GM23248 (cell line): ENCODE measurements at regions not wholly inside any gene's neighbourhood (a gene's known extent, or its start where the extent isn't known, plus 50 kb on each side); places are given as distances from the start of the nearest gene placed in this dataset.

ENCODE experiments used
- DNase-seq: peaks from one replicate; pipeline ENCODE4 v3.0.0-alpha.2; 2015
- H2AFZ ChIP-seq: fragments of 200-600 bp; sonication (generic); 2 replicates; pipeline ENCODE4 v1.6.1; 2016; ENCODE audit warnings: antibody characterized with exemption
- H3F3A ChIP-seq: fragments of 200-600 bp; sonication (generic); 2 replicates; pipeline ENCODE4 v1.6.1; 2016; ENCODE audit warnings: mild to moderate bottlenecking, antibody characterized with exemption, mixed run types; ENCODE audit not compliant: insufficient read depth
- H3K27ac ChIP-seq: fragments of 200-600 bp; sonication (generic); 2 replicates; pipeline ENCODE4 v1.5.1; 2016; ENCODE audit warnings: mild to moderate bottlenecking
- H3K27me3 ChIP-seq: fragments of 200-600 bp; sonication (generic); replicated peaks from 2 replicates; pipeline ENCODE4 v1.6.1; 2016; ENCODE audit warnings: mild to moderate bottlenecking; ENCODE audit not compliant: insufficient read depth
- H3K36me3 ChIP-seq: fragments of 200-600 bp; sonication (generic); 2 replicates; pipeline ENCODE4 v1.6.1; 2016; ENCODE audit warnings: low read depth, mild to moderate bottlenecking
- H3K4me1 ChIP-seq: fragments of 200-600 bp; sonication (generic); 2 replicates; pipeline ENCODE4 v1.6.1; 2016; ENCODE audit warnings: mild to moderate bottlenecking; ENCODE audit not compliant: insufficient read depth
- H3K4me2 ChIP-seq: fragments of 200-600 bp; sonication (generic); one replicate; pipeline ENCODE4 v1.6.1; 2016; ENCODE audit warnings: mild to moderate bottlenecking; ENCODE audit not compliant: unreplicated experiment
- H3K4me3 ChIP-seq: fragments of 200-600 bp; sonication (generic); 2 replicates; pipeline ENCODE4 v1.5.1; 2016; ENCODE audit warnings: mild to moderate bottlenecking
- H3K79me2 ChIP-seq: fragments of 200-600 bp; sonication (generic); 2 replicates; pipeline ENCODE4 v1.6.1; 2016; ENCODE audit warnings: mild to moderate bottlenecking; ENCODE audit not compliant: insufficient read depth
- H3K9ac ChIP-seq: fragments of 200-600 bp; sonication (generic); 2 replicates; pipeline ENCODE4 v1.6.1; 2016; ENCODE audit warnings: mild to moderate bottlenecking
- H3K9me2 ChIP-seq: fragments of 200-600 bp; sonication (generic); 2 replicates; pipeline ENCODE4 v1.6.1; 2016; ENCODE audit warnings: mixed run types, mild to moderate bottlenecking, moderate library complexity; ENCODE audit not compliant: insufficient read depth
- H3K9me3 ChIP-seq: fragments of 200-600 bp; sonication (generic); one replicate; pipeline ENCODE4 v1.6.1; 2017; ENCODE audit warnings: low read depth
- H4K20me1 ChIP-seq: fragments of 200-600 bp; sonication (generic); 2 replicates; pipeline ENCODE4 v1.6.0; 2016; ENCODE audit not compliant: insufficient read depth
- EZH2 ChIP-seq: fragments of 200-600 bp; sonication (generic); IDR thresholded peaks from 2 replicates; pipeline ENCODE4 v1.6.1; 2018; ENCODE audit warnings: antibody characterized with exemption, mild to moderate bottlenecking; ENCODE audit not compliant: insufficient read depth, poor library complexity, severe bottlenecking
- EZH2phosphoT487 ChIP-seq: fragments of 200-600 bp; sonication (generic); IDR thresholded peaks from 2 replicates; pipeline ENCODE4 v1.6.1; 2018; ENCODE audit warnings: antibody characterized with exemption, moderate library complexity, mild to moderate bottlenecking, low read depth; ENCODE audit not compliant: insufficient read depth
- WGBS, 2 experiments: methylation state at CpG; one replicate each; pipeline ENCODE4 v1.1.6; 2015 to 2017; ENCODE audit warnings: low lambda C conversion rate in 2 of 2, low coverage in 1 of 2; ENCODE audit errors: missing lambda C conversion rate in 2 of 2; 5-methylcytosine and 5-hydroxymethylcytosine counted together
- in situ Hi-C: fragments of 300-500 bp; cut with MboI; formaldehyde crosslinking; loops from 2 replicates; pipeline ENCODE4 v1.15.0; 2020

DNA sequence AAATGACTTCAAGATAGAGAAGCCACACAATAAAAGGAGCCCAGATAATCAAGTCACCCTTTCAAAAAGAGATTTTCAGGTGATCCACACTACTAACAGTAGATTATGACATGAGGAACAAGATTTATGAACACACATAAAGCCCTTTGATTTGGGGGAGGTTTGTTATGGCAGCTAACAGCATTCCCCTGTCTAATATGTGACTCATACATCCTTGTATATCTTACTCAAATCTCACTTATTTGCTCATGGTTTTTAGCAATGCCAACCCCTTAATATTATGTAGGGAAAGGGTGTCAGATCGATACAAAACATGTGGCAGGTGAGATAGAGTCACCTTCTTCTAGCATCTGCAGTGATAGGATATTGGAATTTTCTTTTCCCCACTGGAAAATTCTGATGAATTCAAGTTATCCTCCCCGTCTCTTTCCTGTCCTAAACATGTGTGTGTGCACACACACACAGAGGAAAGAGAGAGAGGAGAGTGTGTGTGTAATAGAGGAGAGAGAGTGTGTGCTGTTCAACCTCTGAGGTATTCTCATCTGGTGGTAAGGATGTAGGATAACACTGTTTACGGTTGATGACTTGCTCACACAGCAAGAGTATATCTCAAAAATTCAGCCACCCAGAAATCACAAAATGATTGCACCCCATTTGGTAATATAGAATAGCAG lies 319.9 kb downstream of the KCNC2 start:
- no peak overlapping the region for H2AFZ ChIP-seq
- 8 to 15% methylated on average over 3 of the region's 3 CpGs for WGBS, 2 experiments
- DNase-seq, result peak; percentile 39
- no peaks in the 10 kb centered on the region for H3K9me2 ChIP-seq
- H3F3A ChIP-seq, result peaks cover 8% of the 10 kb centered on the region
- TF ChIP-seq EZH2, result no peak
- no peak for TF ChIP-seq EZH2phosphoT487
- peak overlapping the region; percentile 25 for H3K4me3 ChIP-seq
- peaks cover 17% of the 10 kb centered on the region for H3K4me1 ChIP-seq
- H3K9me3 ChIP-seq, result no peaks in the 10 kb centered on the region
- in situ Hi-C loops, result no loop called here
- H3K36me3 ChIP-seq, result no peaks in the 10 kb centered on the region
- H3K9ac ChIP-seq, result no peak overlapping the region
- H3K27me3 ChIP-seq, result no peaks in the 10 kb centered on the region; the same call in 1 of the 2 replicates
- H3K4me2 ChIP-seq, result peak overlapping the region; percentile 45
- H3K79me2 ChIP-seq, result no peaks in the 10 kb centered on the region
- no peaks in the 10 kb centered on the region for H4K20me1 ChIP-seq
- H3K27ac ChIP-seq, result no peak overlapping the region

DNA sequence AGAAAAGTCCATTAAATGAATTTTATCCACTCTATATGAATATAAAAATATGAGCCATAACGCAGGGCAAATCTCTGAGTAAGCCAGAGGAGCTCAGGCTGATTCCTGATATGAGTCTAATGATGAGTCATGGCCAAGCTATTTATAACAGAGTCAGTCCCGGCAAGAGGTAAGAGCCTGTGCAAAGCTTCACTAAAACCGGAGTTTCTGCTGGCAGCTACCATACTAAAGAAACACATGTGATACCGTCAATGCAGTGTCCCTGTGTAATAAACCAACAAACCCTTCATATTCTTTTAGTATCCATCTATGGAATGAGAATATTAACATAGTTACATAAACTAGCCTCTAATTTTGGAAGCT lies 319.4 kb downstream of the KCNC2 start:
- Histone ChIP-seq H3K9me3 (no peaks in the 10 kb centered on the region), H3K4me3 (peak overlapping the region; percentile 25), H4K20me1 (no peaks in the 10 kb centered on the region), H3K9me2 (no peaks in the 10 kb centered on the region), H3K4me2 (peak overlapping the region; percentile 45), H3F3A (peaks cover 8% of the 10 kb centered on the region), H3K4me1 (peaks cover 17% of the 10 kb centered on the region), H3K79me2 (no peaks in the 10 kb centered on the region), H3K9ac (no peak overlapping the region), H3K27ac (no peak overlapping the region), H2AFZ (no peak overlapping the region), H3K27me3 (no peaks in the 10 kb centered on the region; the same call in 1 of the 2 replicates), H3K36me3 (no peaks in the 10 kb centered on the region)
- in situ Hi-C loops, result no loop called here
- 0% methylated on average over 4 of the region's 4 CpGs for WGBS, 2 experiments
- TF ChIP-seq EZH2phosphoT487 (no peak), EZH2 (no peak)
- DNase-seq, result peak; percentile 90

DNA sequence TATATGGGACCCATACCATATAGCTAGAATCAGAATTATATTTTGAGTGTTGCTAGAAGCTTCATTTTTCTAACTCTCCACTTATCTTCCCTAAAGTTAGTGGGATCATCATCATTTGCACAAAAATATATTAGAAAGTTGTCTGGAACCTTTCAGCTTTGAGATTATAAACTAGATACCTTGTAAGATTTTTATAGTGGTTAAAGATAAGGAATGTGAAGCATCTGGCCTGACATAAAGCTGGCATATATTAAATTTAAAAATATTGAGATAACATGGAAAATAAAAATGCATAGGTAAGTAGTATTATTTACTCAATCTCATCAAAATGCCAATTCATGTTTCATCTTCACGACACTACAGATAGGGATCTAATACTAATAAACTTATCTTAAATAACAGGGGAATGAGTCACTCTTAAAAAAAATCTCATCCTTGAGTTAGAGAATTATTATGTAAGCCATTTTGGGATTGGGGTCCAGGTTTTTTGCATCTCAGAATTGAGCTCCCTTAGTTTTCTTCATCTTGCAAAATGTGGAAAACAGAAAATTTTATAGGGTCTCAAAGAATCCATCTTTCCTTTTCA lies 318.5 kb downstream of the KCNC2 start:
- no peaks in the 10 kb centered on the region for H4K20me1 ChIP-seq
- in situ Hi-C loops, result no loop called here
- no peak overlapping the region for H3K4me3 ChIP-seq
- H3K9ac ChIP-seq, result no peak overlapping the region
- 32 to 37% methylated on average over 1 of the region's 1 CpG for WGBS, 2 experiments
- no peaks in the 10 kb centered on the region for H3K79me2 ChIP-seq
- no peak overlapping the region for H3K4me2 ChIP-seq
- no peak overlapping the region for H3K27ac ChIP-seq
- no peaks in the 10 kb centered on the region for H3K36me3 ChIP-seq
- DNase-seq, result no peak
- no peak overlapping the region for H2AFZ ChIP-seq
- H3K4me1 ChIP-seq, result peaks cover 17% of the 10 kb centered on the region
- TF ChIP-seq EZH2phosphoT487, result no peak
- TF ChIP-seq EZH2, result no peak
- H3K9me3 ChIP-seq, result no peaks in the 10 kb centered on the region
- no peaks in the 10 kb centered on the region for H3K27me3 ChIP-seq
- H3F3A ChIP-seq, result peaks cover 8% of the 10 kb centered on the region
- H3K9me2 ChIP-seq, result no peaks in the 10 kb centered on the region

DNA sequence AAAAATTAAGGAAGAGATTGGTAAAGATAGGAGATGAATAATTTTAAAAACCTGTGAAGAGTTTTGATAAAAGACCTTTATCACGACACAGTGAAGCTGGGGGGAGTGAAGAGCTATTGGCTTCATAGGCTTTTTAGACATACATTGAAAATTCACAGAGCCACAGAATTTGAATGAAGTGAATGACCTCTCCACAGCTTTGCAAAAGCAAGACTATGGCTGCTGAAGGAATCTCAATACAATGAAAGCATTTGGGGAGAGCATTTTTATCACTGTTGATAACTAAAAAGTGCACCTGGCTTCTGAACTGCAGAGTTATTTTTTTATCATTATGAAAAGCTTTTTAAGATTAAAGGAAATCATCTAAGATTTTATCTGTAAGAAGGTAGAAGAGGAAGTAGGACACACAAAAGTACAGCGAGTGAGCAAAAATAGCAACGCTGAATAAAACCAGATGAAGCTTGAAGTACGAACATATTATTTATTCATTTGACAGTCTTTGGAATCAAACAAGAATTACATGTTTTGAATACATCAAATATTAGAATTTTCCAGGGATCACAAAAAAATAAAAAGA lies 317.5 kb downstream of the KCNC2 start:
- no peak overlapping the region for H3K9ac ChIP-seq
- no peak overlapping the region for H3K4me3 ChIP-seq
- H3K27ac ChIP-seq, result no peak overlapping the region
- H3K27me3 ChIP-seq, result no peaks in the 10 kb centered on the region
- H3K9me3 ChIP-seq, result no peaks in the 10 kb centered on the region
- TF ChIP-seq EZH2 (no peak), EZH2phosphoT487 (no peak)
- no peaks in the 10 kb centered on the region for H3K36me3 ChIP-seq
- H3F3A ChIP-seq, result peaks cover 8% of the 10 kb centered on the region
- no peak overlapping the region for H2AFZ ChIP-seq
- H3K9me2 ChIP-seq, result no peaks in the 10 kb centered on the region
- peaks cover 17% of the 10 kb centered on the region for H3K4me1 ChIP-seq
- no peak for DNase-seq
- no peak overlapping the region for H3K4me2 ChIP-seq
- in situ Hi-C loops, result no loop called here
- no peaks in the 10 kb centered on the region for H4K20me1 ChIP-seq
- 58 to 70% methylated on average over 4 of the region's 4 CpGs for WGBS, 2 experiments
- H3K79me2 ChIP-seq, result no peaks in the 10 kb centered on the region
